Right lobe of liver (tissue), 6 donors: ENCODE measurements at regions not wholly inside any gene's neighbourhood (a gene's known extent, or its start where the extent isn't known, plus 50 kb on each side); places are given as distances from the start of the nearest gene placed in this dataset.

Source experiments
- ATAC-seq, 4 donors: fragments of 200-7000 bp; cut with Tn5 transposase; one replicate each; pipeline ENCODE4 v1.9.1; 2020; ENCODE audit warnings: mild to moderate bottlenecking in 4 of 4, moderate library complexity in 4 of 4
- DNase-seq, 3 donors: peaks; one replicate each; pipeline ENCODE4 v3.0.0-alpha.2; 2020
- H3K27ac ChIP-seq, 3 donors: fragments of 200-600 bp; one replicate each; pipeline ENCODE4 v1.8.0; 2022
- H3K27me3 ChIP-seq, 2 donors: fragments of 200-600 bp; one replicate each; pipeline ENCODE4 v1.8.0; 2022
- H3K36me3 ChIP-seq, 4 donors: fragments of 200-600 bp; sonication (generic) in 1 of 4; one replicate each; pipeline versions ENCODE4 v1.5.1 to v1.8.0; 2017 to 2022; ENCODE audit warnings: control low read depth in 1 of 4
- H3K4me1 ChIP-seq, 4 donors: fragments of 200-600 bp; sonication (generic) in 1 of 4; one replicate each; pipeline versions ENCODE4 v1.5.1 to v1.8.0; 2017 to 2022; ENCODE audit warnings: control low read depth in 1 of 4
- H3K4me3 ChIP-seq, 3 donors: fragments of 200-600 bp; one replicate each; pipeline ENCODE4 v1.8.0; 2022
- H3K9me3 ChIP-seq, 4 donors: fragments of 200-600 bp; sonication (generic) in 1 of 4; one replicate each; pipeline versions ENCODE4 v1.5.1 to v1.8.0; 2017 to 2022; ENCODE audit warnings: control low read depth in 1 of 4
- CTCF ChIP-seq, 4 donors: fragments of 200-600 bp in 3 of 4; fragments of 450-650 bp in 1 of 4; IDR thresholded peaks; one replicate each; pipeline versions ENCODE4 v1.5.1 to v1.8.0; 2016 to 2022; ENCODE audit warnings: antibody characterized with exemption in 4 of 4, mild to moderate bottlenecking in 2 of 4
- POLR2A ChIP-seq: fragments of 450-650 bp; IDR thresholded peaks from one replicate; pipeline ENCODE4 v1.6.1; 2017; ENCODE audit warnings: antibody characterized with exemption, mild to moderate bottlenecking
- WGBS: methylation state at CpG from one replicate; pipeline ENCODE4 v1.1.6; 2018; ENCODE audit warnings: low coverage, low lambda C conversion rate; ENCODE audit not compliant: insufficient coverage; ENCODE audit errors: missing lambda C conversion rate; 5-methylcytosine and 5-hydroxymethylcytosine counted together
- intact Hi-C, 2 donors: fragments of 100-400 bp; cut with DNase I; formaldehyde crosslinking; loops; one replicate each; pipeline versions ENCODE4 v1.11.2 to v1.14.1; 2022
- donor health status: DM: no; HTN: yes; CAD: no.
- donor health status: DM: no; HTN: no; CAD: no.
- donor health status: DM: no; HTN: no; CAD: no.
- donor health status: DM: no; HTN: yes; CAD: no.
- donor health status: DM: no; HTN: yes; CAD: no.

DNA sequence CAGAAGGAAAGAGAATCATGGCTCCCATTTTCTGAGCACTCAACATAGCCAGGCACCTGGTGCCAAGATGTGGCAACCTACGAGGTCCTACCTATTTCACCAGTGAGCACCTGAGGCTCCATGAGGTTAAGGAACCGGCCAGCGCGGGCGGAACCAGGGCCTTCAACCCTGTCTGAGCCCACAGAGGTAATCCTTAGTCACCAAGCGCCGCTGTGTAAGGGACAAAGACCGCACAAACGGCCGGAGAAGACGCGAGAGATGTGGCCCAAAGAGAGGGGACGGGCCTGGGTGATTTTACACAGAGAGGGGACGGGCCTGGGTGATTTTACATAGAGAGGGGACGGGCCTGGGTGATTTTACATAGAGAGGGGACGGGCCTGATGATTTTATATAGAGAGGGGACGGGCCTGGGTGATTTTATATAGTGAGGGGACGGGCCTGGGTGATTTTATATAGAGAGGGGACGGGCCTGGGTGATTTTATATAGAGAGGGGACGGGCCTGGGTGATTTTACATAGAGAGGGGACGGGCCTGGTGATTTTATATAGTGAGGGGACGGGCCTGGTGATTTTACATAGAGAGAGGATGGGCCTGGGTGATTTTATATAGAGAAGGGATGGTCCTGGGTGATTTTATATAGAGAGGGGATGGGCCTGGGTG, 114.2 kb downstream of the SMIM20 start:
- peaks cover 0 to 6% (median 0%) of the 10 kb centered on the region in 4 donors for H3K4me1 ChIP-seq
- peaks cover 0 to 8% of the 10 kb centered on the region in 2 donors for H3K27me3 ChIP-seq
- TF ChIP-seq POLR2A (no peak), CTCF (IDR thresholded peaks at IDR 0.05) (no peak)
- intact Hi-C loops: no loop called here
- H3K27ac ChIP-seq: no peak overlapping the region
- DNase-seq (no peak), ATAC-seq (no peak)
- no peaks in the 10 kb centered on the region for H3K9me3 ChIP-seq
- no peak overlapping the region for H3K4me3 ChIP-seq
- 85% methylated on average over 22 of the region's 22 CpGs for WGBS
- no peaks in the 10 kb centered on the region for H3K36me3 ChIP-seq

DNA sequence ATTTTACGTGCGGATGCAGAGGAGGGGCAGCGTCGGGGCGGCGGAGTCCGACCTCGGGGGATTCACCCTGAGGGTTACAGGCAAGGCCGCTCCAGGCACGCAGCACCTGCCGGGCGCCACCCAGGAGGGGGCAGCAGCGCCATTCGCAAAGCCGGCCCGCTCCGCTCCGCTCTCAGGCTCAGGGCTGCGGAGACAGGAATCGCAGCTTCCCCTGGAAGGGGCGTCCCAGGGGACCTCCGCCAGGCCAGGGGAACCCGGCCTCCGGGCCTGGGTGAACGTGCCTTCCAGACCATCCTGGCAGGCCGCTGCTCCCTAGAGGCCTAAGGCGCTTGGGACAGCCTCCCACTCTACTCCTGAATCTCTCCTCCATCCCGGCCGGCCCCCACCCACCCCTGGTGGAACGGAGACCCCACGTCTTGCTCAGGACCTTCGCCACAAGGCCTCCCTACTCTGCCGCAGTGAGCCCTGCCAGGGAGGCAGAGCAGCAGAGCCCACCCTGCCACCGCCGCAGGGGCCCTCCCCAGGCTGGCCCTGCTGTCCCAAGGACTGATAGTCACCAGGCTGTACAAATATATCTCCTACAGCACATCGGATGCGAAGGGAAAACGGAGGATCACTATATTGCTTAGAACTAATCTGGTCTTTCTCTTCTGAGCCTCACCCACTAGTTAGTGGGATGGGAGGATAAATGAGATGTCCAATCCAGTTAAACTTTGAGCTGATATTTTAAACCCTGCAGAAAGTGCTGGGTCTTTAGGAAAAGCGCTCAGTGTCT, 115.0 kb downstream of the SMIM20 start:
- intact Hi-C loops: no loop called here
- no peaks in the 10 kb centered on the region for H3K36me3 ChIP-seq
- 26% methylated on average over 12 of the region's 39 CpGs for WGBS
- no peak overlapping the region for H3K4me3 ChIP-seq
- TF ChIP-seq CTCF (IDR thresholded peaks at IDR 0.05) (peak; percentile 39 to 73 (median 55)), POLR2A (no peak)
- H3K27ac ChIP-seq: no peak overlapping the region
- H3K4me1 ChIP-seq: no peaks in the 10 kb centered on the region
- peak; percentile 65 to 72 (median 67) for DNase-seq
- H3K27me3 ChIP-seq: peaks cover 0 to under 1% of the 10 kb centered on the region in 2 donors
- ATAC-seq: peak; percentile 79 to 89 (median 84)
- H3K9me3 ChIP-seq: no peaks in the 10 kb centered on the region

DNA sequence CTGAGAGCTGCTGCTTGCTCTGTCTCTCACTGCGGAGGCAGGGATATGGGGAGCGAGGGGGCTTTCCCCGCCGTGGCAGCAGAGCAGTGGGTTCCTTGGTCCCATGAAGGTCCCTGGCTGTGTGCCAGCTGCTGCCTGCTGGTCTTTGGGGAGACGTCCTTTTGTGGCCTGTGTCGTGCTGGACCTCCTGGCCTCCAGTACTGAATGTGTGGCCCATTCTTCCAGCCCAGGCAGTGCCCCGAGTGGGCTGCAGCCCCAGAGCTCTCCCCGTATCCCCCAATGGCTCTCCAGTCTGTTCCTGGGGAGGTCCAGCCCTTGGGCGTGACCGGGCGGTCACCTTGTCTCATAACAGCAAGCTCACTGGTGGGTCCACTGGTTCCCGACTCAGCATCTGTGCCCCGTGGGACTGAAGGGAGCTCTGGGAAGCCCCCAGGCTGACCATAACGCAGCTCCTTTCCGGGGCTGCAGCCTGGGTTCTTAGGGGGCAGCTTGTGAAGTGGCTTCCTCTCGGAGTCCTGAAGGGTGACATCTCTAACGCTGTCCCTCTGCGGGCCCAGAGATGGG, 115.6 kb downstream of the SMIM20 start:
- no peak for DNase-seq
- no peaks in the 10 kb centered on the region for H3K9me3 ChIP-seq
- intact Hi-C loops: no loop called here
- no peaks in the 10 kb centered on the region for H3K4me1 ChIP-seq
- H3K4me3 ChIP-seq: no peak overlapping the region
- no peak for TF ChIP-seq CTCF (IDR thresholded peaks at IDR 0.05)
- TF ChIP-seq POLR2A: no peak
- no peaks in the 10 kb centered on the region for H3K36me3 ChIP-seq
- 32% methylated on average over 3 of the region's 18 CpGs for whole genome bisulfite sequencing
- no peak overlapping the region for H3K27ac ChIP-seq
- ATAC-seq: no peak
- H3K27me3 ChIP-seq: no peaks in the 10 kb centered on the region

GRCh38 chr4:26030260-26030667, 116.2 kb downstream of the SMIM20 start:
- intact Hi-C loops: no loop called here
- Histone ChIP-seq H3K27ac (no peak overlapping the region), H3K4me3 (no peak overlapping the region), H3K36me3 (no peaks in the 10 kb centered on the region), H3K4me1 (no peaks in the 10 kb centered on the region), H3K9me3 (no peaks in the 10 kb centered on the region), H3K27me3 (no peaks in the 10 kb centered on the region)
- 44% methylated on average over 5 of the region's 5 CpGs for WGBS
- no peak for TF ChIP-seq POLR2A
- no peak for TF ChIP-seq CTCF (IDR thresholded peaks at IDR 0.05)
- ATAC-seq (no peak), DNase-seq (no peak)
